HG03103 (cell line): ENCODE measurements at regions not wholly inside any gene's neighbourhood (a gene's known extent, or its start where the extent isn't known, plus 50 kb on each side); places are given as distances from the start of the nearest gene placed in this dataset.
"Not testable (repeated sequence)": the region's sequence is repeated elsewhere in the genome, so short reads cannot be mapped to it uniquely, and the experiment has no call there.

ENCODE experiments used
- ATAC-seq: cut with Tn5 transposase; IDR thresholded peaks from one replicate; pipeline ENCODE4 v1.9.1; 2021; ENCODE audit warnings: low read depth; ENCODE audit not compliant: unreplicated experiment

DNA sequence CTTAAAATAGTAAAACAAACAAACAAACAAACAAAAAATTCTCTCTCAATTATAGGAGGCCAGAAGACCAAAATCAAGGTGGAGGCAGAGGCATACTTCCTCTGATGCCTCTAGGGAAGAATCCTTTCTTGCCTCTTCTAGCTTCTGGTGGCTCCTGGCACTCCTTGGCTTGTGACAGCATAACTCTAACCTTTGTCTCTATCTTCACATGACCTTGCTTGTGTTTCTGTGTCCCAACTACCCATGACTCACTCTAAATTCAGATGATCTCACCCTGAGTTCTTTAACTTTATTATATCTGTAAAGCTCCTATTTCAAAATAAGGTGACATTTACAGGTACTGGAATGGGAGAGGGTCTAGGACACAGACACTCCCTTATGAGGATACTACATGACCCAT lies 88.3 kb upstream of the ANTXRL start:
- no peak for ATAC-seq

DNA sequence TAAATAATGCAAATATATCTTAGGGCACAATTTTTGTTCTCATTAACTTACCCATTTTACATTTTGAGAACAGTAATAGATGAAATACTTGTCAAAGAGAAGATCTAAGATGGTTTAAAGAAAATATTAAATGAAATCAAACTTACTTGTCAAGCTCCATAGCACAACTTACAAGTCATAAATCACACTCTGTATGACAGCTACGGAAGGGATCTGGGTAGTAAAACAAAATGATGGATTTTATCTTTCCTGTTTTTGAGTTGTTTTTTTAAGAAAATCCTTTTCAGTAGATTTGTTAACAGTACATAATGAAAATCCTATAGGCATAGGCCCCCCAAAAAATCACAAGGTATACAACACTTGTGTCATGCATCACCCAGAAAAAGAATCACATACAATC lies 84.4 kb upstream of the ANTXRL start:
- ATAC-seq = not testable (repeated sequence)

DNA sequence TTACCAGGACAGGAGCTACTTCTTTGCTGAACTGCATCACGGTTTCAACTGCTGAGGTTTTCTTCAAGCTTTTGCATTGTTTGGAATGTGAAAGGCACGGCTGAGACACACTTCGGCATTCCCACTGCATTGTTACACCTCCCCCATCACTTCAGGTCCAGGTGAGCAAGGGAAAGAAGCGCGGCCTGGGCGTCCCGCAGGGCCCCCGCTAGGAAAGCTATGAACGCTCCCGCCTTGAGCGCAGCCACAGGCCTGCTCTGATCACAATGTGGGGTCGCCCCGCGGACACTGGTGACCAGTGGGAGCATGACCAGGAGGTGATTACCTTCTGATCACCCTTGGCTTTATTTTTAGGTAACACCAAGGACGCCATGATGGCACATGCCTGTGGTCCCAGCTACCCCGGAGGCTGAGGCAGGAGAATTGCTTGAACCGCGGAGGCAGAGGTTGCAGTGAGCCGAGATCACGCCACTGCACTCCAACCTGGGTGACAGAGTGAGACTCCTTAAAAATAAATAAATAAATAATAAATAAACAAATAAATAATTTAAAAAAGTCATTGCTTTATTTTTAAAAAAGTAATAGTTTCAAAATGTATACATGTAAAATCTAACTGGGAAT lies 82.2 kb upstream of the ANTXRL start:
- ATAC-seq = not testable (repeated sequence)

DNA sequence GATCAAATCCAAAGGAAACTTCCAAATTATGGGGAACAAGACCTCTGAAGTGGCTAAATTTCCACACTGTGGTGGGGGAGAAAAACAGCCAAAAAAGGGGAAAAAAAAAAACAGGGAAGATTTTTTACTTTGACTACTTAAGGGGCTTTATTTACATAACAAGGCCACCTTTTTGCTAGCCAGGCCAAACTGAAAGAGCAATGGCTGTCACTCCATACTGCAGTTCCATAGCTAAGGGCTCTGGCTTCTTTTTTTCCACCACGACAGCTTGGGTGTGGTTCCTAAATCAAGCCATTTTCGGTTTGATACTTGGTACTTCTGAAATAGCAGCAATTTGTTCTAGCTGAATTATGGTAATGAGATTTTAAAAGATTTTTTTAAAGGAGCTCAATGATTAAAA lies 76.4 kb upstream of the ANTXRL start:
- not testable (repeated sequence) for ATAC-seq

DNA sequence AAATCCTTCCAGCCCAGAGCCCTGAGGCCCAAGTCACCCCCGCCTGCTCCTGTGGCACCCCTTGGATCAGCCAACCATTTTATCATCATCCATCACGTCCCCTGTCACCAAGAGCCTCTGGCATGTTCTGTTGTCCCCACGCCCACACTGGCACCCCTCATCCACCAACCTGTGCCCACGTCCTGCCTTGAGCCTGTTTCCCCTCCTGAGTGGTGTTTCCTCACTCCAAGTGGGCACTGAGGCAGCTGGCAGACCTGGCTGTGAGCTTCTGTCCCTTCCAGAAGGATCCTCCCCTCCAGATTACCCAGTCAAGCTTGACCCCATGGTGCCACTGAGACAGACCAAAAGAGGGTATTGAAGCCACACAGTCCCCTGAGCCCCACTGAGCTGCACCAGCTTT lies 71.4 kb upstream of the ANTXRL start:
- no peak for ATAC-seq

DNA sequence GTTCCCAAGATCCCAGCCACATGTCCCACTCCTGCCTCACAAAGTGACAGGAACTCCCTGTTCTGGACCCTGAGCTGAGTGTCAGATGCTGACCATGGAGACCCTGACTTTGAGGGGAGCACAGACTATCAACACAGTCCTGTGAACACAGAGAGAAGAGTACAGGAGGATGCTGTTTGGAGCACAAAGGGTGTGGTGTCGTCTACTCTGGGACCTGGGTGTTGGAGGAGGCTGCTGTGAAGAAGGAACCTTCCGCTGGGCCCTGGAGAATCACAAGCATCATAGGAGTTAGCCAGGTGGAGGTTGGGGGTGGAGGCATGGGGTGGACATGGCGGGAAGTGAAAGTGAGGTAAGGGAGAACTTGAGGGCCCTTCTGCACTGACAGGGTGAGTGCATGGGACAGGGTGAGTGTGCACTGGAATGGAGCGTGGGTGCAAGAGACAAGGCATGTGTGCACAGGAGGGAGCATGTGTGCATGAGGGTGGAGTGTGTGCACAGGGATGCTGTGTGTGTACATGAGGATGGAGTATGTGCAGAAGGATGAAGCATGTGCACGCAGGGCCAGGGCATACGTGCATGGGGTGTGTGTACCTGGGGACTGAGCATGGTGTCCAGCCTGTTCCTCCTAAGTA lies 70.7 kb upstream of the ANTXRL start:
- no peak for ATAC-seq

DNA sequence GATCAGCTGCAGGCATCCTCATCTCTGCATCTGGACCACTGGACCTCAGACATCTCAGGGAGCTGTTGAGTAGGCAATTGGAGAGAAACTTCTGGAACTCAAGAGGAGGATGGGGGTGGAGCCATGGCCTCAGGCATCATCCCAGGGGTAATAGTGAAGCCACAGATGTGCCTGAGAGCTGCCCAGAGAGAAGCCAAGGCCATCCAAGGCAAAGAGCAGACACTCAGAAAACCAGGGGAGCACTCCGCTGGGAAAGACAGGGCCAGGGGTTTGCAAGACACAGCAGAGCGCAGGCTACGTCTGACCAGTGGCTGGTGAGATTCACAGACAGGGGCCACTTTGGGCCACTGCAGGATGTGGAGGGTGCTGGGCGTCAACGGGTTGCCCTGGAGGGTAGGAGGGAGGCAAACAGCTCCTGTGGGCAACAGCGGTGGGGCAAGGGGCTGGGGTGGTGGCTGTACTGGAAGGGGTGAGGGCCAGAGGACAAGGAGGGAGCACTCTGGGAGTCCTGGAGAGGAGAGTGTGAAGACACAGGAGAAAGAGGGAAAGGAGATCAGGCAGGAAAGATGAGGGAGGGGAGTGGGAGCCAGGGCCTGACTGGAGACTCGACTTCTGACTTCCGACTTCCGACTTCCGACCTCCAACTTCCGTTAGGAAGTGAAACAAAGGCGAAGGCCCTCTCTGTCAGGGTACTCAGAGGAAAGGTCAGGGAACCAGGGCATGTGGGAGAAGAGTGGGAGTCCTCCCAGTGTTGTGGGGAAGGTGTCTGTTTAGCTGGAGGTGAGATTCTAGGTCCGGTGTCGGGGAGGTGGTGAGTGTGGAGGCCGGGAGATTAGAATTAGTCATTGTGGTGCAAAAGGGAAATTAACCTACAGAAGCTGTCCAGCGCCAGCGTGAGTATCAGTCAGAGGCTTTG lies 69.7 kb upstream of the ANTXRL start:
- ATAC-seq = no peak

DNA sequence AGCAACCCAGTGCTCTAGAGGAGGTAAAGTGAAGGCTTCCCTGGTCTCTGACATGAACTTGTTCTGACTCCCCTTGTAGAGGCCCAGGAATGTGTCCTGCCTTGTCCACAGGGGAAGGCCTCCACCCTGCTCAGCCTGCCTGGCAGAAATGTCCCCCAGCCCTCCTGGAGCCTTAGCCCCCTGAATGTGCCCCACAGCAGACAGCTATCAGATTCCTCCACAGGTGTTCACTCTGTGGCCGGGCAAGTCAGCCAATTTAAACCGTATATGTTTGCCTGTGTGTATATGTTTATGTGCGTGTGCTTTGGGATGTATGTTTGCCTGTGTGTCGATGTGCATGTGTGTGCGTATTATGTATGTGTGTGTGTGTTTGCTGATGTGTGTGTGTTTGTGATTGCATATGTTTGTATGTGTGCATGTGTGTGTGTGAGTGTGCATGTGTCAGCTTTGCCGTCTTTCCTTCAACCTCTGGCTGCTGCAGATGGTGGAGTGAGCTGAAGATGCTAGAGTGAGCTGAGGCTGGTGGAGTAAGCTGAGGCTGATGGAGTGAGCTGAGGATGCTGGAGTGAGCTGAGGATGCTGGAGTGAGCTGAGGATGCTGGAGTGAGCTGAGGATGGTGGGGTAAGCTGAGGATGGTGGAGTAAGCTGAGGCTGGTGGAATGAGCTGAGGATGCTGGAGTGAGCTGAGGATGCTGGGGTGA lies 68.9 kb upstream of the ANTXRL start:
- no peak for ATAC-seq

DNA sequence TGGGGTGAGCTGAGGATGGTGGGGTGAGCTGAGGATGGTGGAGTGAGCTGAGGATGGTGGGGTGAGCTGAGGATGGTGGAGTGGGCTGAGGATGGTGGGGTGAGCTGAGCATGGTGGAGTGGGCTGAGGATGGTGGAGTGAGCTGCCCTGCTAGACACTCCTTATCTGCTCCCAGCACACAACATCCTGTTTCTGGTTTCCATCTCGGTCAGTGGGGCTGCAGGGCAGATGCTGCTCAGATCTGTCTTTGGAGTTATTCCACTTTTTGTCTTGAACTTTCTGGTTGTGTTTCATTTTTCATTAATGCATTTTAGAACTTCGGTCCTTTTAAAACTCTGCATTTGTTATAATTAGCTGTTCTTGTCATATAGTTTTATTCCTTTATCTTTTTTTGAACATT lies 67.9 kb upstream of the ANTXRL start:
- no peak for ATAC-seq

DNA sequence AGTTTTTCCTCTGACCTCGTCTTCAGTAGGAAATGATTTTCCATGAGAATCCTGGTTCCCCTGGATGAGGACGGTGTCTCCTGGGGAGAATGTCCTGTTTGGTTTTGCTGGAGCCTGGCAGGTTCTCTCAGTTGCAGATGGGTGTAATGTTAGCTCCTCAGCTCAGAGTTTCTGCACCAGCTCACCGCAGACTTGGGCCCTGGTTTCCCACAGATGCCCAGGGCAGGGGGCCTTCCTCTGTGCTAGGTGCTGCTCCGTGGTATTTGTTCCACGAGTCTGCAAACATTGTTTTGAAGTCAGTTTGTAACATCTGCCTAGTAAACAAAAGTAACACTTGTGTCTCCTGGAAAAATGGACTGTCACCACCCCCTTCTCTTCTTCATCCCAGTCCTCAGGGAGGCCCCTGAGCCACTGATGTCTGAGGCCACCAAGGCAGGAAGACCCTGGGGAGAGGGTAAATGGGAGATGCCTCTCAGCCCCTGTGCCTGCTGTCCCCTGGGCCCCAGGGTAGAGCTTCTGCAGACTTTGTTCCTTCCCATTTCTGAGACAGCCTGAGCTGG lies 67.3 kb upstream of the ANTXRL start:
- ATAC-seq = not testable (repeated sequence)

DNA sequence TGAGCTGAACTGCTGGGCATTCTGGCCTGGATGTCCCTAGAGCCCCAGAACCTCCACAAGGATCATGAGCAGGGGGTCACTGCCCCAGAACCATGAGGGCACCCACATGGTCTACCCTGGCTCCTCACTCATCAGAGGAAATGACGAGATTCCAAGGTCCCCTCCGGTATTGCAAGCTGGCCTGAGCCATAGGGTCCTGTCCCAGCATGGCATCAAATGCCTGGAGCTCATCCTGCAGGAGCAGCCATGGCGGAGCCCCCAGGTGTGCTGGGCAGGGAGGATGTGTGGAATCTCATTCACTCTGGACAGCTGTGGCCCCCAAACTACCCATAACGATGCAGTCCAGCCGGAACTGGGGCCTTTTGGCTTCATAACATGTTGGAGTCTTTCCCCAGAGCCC lies 66.6 kb upstream of the ANTXRL start:
- ATAC-seq = no peak

DNA sequence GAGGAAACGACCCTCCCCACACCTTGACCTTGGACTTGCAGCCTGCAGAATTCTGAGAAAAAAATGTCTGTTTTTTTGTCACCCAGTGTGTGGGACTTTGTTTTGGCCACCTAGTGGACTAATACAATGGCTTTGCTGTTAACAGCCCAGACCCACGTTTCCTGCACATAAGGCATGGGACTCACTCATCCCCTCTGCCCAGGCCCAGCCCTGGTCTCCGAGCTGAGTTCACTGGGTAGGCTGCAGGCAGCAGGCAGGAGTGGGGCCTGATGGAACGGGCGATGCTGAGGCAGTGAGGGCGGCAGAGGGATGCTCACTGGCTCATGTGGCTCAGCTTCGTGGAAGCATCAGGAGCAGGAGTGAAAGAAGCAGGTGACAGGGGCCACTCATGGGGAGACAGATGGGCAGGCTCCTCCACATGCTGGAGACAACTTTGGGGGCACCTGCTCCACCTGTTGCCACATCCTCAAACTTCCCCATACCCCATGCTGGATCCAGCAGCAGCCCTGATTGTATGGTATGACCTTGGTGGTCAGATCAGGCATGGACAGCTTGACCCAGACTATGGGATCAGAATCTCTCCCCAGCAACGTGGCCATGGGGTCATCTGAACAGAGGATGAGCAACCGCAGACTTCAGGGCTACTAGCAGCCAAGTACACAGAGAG lies 65.8 kb upstream of the ANTXRL start:
- ATAC-seq = no peak

DNA sequence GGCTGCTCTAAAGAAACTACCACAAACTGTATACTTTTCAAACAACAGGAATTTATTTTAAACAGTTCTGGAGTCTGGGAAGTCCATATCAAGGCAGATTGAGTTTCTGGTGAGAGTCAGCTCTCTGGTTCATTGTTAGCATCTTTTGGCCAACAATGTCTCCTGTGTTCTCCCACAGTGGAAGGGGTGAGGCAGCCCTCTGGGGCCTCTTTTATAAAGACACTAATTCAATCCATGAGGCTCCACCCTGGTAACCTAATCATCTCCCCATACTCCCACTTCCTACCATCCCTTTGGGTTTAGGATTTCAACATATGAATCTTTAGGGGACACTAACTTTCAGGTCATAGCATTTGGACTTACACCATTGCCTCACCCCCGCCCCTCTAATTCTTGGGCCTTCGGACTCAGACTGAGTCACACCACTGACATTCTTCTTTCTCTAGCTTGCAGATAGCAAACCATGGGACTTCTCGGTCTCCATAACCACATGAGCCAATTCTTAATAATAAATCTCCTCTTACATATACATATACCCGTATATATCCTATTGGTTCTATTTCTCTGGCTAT lies 64.3 kb upstream of the ANTXRL start:
- ATAC-seq = no peak

DNA sequence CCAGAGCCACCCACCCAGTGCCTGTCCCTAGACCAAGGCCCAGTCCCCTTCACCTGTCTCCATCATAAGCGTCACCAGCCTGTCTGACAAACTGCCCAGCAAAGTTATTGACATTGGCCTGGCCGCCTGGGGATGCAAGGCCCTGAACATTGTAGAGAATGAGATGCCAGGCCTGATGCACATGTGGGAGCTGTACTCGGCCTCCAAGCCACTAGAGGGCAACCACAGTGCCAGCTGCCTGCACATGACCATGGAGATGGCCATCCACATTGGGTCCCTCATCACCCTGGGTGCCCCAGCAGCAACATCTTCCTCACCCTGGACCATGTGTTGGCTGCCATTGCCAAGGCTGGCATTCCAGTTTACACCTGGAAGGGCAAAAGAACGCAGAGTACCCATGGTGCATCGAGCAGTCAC lies 63.7 kb upstream of the ANTXRL start:
- ATAC-seq = no peak

DNA sequence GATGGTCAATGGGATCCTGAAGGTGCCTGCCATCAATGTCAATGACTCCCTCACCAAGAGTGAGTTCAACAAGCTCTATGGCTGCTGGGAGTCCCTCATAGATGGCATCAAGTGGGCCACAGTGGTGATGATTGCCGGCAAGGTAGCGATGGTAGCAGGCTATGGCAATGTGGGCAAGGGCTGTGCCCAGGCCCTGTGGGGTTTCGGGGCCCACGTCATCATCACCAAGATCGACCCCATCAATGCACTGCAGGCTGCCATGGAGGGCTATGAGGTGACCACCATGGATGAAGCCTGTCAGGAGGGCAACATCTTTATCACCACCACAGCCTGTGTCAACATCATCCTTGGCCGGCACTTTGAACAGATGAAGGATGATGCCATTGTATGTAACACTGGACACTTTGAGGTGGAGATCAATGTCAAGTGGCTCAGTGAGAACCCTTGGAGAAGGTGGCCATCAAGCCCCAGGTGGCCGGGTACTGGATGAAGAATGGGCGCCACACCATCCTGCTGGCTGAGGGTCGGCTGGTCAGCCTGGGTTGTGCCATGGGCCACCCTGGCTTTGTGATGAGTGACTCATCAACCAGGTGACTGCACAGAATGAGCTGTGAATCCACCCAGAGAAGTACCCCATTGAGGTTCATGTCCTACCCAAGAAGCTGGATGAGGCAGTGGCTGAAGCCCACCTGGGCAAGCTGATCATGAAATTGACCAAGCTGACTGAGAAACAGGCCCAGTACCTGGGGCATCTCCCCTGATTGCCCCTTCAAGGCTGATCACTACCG lies 63.0 kb upstream of the ANTXRL start:
- no peak for ATAC-seq

DNA sequence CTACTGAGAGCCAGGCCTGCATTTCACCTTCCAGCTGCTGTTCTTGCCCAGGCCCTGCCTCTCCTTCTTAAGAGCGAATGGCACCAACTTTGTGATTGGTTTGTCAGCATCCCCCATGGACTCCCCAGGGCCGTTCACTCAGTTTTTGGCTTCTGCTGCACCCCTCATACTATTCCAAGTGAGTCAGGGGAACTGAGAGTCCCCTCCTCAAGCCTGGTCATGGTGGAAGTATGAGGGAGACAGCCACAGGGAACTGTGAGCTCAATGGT lies 62.4 kb upstream of the ANTXRL start:
- ATAC-seq = no peak

DNA sequence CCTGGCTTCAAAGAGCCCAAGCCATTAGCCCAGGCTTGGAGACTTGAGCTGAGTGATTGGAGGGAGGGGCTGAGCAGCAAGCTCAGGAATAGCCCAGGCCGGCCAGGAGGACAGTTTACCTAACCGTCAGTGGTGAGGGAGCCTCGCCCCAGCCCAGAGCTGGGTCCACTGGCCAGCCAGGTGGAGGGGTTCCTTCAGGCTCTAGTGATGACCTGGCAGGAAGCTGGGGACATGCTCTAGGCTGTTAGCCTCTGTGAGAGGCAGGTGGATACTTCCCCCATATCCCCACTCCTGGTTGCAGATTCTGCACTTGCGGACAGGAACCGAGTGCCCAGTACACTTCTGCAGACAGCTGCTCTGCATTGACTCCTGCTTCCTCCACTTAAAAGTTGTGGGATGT lies 61.2 kb upstream of the ANTXRL start:
- ATAC-seq = no peak

DNA sequence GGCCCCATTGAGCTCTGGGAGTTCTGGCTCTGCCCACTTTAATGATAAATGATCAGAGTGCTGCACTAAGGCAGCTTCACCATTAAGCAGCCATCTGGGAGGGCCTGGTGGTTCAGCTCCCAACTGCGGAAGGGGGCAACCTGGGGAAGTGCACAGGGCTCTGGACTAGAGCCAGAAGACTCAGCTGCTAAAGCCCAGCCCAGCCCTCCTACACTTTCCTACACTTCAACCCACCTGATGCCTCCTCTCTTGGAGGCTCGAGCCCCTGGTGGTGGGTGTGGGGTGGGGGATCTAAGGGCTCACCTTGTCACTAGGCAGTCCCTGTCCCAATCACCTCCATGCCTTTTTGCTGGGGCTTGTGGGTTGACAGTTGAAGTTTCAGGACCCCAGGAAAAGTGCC lies 60.6 kb upstream of the ANTXRL start:
- ATAC-seq = no peak

DNA sequence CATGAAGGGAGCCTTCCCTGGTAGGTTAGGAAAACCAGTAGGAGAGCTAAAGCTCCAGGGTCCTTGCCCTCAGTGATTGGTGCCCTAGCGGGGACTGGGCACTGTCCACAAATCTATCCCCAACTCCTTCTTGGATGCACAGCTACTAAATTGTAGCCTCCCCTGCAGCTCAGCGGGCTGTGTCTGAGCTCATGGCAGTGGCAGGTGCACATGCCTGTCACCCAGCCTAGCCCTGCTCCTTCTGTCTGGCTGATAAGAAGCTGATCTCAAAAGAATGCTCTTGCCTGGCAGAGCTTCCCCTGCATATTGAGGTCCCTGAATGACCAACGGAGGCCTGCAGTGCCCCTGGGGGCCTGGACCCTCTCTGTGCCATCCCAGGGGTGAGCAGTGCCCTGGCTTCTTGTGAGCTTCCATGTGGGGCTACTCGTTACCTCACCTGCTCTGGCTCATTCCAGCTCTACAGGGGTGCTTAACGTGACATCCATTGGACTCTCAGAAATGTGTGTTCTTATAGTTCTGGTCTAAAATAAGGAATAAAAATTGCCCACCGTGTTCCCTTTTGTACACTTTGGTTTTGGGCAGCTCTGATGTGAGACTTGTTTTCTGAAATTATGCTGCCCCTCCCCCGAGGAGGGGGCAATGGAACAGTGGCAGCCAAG lies 59.8 kb upstream of the ANTXRL start:
- no peak for ATAC-seq
